HG02571 (cell line): ENCODE measurements at regions not wholly inside any gene's neighbourhood (a gene's known extent, or its start where the extent isn't known, plus 50 kb on each side); places are given as distances from the start of the nearest gene placed in this dataset.

ENCODE experiments used
- ATAC-seq: cut with Tn5 transposase; IDR thresholded peaks from one replicate; pipeline ENCODE4 v1.9.1; 2021; ENCODE audit warnings: mild to moderate bottlenecking, moderate library complexity; ENCODE audit not compliant: unreplicated experiment

DNA sequence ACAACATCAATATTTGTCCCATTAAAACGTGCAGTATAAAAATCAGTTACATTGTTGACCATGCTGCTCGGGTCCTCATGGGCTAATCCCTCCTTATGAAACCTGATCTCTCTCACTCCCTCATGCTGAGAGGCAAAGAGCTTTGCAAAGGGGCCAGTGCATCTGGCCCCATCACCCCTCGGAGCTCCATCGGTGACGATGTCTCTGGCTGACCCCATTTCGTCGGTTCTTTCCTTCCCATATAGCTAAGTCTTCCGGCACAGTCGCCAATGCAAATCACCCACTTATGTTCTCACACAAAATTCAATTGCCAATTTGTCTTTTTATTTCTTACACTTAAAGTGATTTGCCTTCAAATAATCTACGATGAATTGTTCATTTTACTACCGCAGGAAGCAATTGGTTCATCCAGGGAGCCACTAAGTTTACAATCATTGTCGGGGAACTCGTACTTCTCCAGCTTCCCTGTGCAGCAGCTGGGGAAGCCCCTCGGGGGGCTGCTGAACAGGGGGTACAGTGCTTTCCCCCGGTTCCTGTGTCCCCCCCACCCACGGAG, 199.8 kb upstream of the CDH4 start:
- no peak for ATAC-seq

DNA sequence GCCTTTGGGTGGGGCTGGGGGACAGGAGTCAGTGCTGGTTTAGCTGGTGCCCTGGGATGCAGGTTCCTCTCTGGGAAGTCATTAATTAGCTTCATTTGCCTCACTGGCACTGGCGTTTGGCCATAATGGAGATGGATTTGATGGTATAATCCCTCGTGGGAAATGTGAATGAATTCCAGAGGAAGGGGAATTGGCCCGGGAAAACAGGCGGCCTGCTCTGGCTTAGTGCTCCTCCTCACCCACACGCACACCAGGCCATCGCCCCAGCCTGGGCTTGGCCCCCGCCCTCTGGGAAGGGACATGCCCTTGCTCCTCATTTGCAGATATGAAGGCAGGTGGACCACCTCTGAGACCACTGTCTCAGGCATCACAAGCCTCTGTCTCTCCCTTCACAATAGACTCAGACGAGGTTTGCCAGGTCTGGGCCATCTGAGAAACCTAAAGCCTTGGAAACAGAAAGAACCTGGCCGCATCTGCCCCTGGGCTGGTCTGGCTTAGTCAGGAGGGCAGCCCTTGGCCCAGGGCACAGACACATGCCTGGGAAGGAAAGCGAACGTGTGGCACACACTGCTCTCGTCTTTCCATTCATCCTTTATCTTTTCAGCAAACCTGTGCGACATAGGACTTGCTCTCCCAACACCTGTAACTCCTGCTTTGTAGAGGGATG, 199.2 kb upstream of the CDH4 start:
- no peak for ATAC-seq

DNA sequence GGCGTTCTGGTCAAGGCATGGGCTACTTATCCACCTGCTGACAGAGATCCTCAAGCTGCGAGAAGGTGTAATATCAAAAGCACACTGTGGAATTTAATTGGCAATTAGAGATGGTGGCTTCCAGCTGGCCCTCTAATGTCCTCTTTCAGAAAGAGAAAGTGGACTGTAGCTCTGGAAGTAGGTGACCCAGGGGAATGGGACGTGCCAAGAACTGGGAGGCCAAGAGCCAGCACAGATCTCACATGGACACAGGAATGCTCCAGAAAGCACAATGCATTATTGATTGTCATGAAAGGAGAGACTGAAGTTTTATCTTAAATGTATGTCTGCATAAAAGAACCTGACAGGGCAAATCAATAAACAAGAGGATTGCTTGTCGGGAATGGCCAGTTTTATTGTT, 198.6 kb upstream of the CDH4 start:
- ATAC-seq, result no peak

DNA sequence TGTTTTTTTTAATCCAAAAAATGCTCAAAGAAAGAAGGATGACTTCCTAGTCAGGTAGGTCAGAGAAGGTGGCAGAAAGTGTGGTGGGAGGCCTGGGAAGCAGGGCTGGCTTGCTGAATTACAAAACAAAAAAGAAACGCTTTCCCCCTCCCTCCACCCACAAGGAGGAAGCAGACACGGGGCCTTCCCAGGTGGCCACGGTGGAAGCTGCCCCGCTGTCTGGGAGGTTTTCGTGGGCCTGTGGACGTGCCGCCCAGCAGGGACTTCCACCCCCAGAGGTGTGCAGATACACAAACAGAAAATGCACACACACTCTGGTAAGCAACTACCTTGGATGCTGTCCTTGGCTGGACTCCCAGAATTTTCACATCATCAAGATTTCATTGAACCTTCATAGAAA, 198.2 kb upstream of the CDH4 start:
- no peak for ATAC-seq

DNA sequence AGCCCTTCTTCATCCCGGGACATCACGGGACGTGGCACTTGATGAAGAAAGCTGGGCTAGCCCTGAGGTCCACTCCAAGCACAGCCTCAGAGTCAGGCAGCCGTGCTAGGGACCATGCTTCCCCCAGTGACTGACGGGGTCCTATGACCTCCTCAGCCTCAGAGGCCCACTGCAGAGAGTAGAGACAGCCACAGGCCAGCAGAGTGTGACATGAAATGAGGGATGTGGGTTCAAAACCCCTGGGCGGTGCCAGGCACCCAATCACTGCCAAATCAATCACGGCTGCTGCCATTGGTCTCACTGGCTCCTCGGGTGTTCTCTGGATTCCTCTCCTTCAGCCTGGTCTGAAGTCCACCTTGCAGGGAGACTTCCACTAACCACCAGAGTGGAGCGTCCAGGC, 197.7 kb upstream of the CDH4 start:
- ATAC-seq, result no peak

DNA sequence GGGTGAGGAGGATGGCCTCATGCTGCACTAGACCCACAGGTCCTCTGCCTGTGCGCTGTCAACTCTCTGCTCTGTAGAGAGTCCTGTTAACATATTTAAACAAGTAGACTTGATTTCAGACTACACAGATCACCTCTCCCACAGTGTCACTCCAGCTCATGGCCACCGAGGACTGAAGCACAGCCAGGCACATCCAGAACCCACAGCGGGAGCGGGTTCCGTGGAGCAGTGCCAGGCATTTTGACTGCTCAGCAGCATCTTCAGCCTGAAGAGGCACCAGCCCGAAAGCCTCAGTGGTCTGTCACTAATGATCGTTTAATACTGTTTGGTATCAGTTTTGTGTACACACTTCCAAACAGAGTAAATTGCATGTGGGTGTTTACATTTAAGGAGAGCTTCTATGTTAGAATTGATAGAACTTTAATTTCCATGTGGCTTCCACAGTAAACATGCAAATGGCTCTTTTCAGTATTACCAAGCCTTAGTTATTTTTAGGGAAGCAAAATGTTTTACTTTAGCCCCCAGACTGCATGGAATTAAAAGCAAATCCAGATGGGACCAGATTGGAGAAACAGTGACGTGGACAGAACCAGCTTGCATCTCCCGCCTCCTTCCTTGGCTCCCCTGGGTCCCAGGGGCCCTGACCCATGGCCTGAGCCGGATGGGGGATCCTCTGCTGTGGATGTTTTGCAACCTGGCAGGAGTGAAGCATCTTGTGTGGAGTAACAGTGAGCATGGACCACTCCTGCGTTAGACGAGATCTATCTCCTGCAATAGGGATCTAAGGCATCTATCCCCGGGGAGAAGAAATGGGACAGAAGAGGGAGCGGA, 196.7 kb upstream of the CDH4 start:
- no peak for ATAC-seq

DNA sequence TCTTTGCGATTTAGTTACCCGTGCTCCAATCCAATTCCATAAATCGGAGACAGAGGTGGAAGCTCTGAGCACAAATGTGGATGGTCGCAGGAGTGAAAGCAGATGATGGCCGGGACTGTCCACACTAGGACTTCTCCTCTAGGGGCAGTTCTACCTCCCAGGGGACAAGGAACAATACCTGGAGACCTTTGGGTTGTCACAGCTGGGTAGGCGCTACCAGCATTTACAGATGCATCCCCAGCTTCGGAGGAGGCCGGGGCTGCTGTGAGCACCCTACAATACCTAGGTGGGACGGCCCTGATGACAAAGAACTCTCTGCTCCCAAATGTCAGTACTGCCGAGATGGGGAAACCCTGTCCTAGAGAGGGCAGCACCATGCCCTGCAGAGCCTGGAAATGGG, 195.9 kb upstream of the CDH4 start:
- ATAC-seq, result no peak

DNA sequence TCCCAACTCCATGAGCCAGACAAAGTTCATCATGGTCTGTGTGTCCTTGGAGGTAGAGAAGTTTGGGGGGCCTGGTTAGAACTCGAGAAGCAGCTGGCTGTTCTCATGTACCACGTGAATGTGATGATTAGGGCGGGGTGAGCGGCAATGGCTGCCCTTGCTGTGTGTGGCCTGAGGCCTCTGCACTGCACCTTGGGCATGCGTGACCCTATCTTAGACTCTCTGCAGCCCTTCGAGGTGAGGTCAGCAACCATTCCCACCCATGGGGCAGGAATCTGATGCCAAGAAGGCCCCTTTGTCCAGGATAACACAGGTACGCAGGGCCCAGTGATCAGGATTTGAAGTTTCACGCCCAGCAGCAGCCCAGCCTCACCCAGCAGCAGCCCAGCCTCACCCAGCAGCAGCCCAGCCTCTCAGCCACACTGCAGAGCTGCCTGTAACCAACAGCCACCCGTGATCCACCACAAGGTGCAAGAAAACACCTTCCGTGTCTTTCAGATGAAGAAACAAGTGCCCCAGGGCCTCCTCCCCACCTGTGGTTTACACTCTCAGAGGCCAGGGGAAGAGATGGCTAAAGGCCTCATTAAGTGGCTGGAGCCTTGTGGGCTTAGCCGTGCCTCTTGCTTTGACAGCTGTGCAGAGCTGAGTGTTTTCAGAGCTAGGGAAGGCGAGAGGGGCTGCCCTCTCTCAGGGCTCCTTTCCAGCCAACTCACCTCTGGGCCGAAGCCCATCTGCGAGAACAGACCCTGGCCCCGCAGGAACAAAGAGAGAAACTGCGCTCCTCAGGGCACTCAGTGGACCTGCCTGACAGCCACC, 195.2 kb upstream of the CDH4 start:
- no peak for ATAC-seq

DNA sequence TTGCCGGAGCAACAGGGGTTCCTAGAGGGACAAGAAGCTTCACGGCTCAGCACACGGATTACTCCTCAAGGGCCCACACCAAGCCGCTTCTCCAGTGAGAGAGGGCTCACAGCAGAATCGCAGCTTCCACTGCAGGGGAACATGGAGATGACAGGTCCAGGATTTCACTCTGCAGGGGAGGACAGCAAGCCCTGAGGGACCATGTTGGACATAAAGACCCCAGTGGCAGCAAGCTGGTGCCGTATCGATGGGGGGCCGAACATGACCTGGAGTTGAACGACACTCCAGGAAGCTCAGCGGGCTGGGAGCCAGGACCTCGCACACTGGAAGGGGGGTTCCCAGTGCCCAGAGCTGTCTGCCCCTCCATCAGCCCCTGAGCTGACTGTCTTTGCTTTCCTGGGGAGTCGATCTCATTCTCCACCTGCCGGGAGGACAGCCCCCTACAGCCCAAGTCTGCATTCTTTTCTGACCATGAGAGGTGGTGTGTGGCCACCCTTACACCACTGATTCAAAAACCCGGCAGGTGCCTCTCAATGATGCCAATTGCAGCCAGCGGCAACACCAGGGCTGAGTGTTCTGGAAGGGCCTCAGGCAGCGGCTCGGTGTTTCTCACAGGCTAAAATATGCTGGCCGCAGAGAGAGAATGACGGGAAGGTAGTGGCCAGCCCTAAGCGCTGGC, 194.5 kb upstream of the CDH4 start:
- ATAC-seq, result no peak

DNA sequence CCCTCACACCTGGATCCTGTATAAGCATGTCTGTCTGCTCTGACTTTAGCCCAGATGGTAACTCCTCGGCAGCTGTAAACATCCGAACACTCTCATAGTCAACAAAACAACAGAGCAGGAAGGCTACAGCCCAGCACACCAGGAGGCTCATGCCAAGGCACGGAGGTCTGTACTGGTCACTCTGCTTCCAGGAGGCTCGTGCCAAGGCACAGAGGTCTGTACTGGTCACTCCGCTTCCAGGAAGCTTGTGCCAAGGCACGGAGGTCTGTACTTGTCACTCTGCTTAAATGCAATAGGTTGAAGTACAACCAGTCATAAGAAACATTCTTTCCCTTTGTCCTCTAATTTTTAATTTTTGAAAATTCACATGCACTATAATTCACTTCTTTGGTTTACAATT, 190.1 kb upstream of the CDH4 start:
- no peak for ATAC-seq

DNA sequence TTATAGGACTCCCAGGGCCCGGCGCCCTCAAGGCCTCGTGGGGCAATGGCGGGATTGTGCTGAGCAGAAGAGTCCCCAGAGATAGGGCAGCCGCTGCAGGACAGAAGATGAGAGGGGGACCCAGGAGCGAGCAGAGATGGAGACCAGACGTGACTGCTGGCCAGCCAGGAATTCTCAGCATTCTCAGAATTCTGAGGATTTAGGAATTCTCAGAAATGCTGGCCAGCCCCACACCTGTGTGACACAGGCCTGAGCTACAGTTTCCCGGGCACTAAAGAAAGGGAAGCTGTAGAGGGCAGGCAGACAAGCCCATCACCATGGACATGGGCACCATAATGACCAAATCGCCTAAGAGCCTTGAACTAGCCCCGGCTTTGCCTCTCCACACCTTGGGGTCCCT, 186.2 kb upstream of the CDH4 start:
- ATAC-seq, result no peak

DNA sequence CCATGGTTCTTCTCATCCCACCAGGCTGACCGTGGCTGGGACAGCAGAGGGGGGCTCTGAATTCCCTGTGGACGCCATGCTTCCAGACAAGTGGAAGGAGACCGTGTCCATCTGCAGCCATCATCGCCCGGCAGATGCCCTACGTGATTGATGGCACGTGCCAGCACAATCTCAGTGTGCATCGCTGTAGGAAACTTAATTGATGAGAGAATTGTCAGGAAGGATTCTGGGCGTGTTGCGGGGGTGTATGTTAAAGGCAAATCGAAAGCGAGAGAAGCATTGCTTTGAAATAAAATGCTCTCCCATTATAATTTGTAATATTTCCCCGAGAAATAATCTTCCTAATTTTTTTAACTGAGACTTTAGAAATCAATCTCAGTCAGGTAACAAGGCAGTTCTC, 185.5 kb upstream of the CDH4 start:
- ATAC-seq, result no peak

DNA sequence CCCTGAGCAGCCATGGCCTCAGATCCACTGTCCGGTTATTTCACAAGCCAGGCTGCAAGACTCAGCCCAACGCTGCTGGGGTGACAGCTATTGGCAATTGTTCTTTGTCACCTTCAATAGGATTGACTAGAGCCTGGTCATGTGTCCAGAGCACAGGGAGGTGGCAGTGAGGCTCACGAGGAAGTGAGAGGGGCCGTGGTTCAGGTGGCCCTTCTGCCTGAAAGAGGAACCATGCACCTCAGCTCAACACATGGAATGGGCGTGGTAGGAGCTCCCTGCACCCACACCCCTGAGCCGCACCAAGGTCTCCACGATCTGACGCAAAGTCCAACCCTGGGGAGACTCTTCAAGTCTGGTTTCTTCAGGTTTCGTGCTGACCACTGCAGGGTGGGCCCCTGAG, 184.8 kb upstream of the CDH4 start:
- no peak for ATAC-seq

DNA sequence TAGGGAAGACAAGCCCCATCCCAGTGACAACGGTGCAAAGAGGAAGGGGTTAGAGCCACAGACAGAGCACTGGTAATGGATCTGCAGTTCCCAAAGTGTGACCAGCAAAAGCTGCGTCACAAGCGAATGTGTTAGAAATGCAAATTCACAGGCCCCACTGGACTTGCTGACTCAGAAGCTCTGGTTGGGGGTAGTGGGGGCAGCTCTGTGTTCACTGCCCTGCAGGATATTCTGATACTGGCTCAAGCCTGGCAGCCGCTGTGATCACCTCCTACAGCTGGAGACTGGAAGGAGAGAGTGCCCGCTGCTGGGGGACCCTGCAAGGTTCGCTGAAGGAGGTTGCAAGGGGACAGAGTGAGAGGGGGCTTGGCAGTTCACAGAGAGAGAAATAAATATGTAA, 179.7 kb upstream of the CDH4 start:
- no peak for ATAC-seq

DNA sequence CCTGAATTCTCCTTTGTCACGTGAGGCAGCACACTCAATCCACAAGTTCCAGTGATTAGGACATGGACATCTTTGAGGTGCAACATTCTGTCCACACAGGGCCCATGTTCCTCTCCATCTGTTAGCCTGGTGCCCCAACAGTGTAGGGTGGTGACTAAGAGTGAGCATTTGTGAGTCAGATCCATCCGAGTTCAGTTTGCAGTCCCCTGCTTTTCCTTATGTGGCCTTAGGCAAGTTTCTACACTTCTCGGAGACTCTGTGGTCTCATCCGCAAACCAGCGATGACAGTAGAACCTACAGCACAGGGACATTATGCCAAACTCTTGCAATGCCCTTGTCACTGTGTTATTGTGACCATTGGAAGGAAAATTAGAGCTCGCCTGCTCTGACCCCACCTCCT, 178.7 kb upstream of the CDH4 start:
- no peak for ATAC-seq

DNA sequence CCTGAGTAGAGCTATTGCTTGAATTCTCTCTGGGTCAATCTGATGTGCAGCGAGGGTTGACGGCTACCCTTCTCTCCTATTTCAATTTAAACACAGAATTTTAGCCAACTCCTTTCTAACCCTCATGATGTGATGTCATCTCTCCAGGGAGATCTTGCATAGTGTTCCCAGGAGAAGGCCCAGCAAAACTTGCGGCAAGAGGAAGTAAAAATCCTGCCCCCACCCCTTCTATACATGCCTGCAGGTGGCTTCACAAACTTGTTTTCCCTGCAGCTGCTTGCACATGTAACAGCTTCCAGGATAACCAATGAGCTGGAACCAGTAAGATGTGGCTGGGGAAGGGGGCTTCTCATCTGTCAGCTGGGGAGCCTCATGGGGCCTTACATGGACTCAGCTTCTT, 169.3 kb upstream of the CDH4 start:
- ATAC-seq, result no peak

DNA sequence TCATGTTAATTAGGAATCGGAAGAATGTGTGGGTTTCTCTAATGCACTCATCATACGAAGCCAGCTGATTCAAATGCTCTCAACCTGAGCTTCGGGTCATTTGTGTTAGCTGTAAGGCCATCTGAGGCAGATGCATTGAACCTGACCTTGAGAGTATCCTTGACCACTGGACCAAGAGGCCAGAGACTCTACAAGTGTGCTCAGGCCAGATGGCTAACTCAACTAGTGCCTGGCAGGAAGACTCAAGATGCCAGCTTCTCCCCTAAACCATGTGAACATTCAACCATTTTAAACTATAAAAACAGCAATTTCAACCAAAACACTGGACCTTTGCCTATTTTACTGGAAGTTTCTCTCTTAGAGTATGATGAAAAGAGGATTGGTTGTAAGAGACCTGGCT, 168.6 kb upstream of the CDH4 start:
- no peak for ATAC-seq

DNA sequence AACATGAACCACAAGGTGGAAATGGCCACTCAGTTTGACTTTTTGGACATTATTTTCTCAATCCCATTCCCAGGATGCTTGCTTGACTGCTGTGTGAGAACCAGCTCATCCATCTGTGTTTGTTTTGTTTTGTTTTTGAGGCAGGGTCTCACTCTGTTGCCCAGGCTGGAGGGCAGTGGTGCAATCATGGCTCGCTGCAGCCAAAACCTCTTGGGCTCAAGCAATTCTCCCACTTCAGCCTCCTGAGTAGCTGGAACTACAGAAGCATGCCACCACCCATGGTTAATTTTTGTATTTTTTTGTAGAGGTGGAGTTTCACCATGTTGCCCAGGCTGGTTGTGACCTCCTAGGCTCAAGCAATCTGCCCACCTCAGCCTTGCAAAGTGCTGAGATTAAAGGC, 166.0 kb upstream of the CDH4 start:
- no peak for ATAC-seq

DNA sequence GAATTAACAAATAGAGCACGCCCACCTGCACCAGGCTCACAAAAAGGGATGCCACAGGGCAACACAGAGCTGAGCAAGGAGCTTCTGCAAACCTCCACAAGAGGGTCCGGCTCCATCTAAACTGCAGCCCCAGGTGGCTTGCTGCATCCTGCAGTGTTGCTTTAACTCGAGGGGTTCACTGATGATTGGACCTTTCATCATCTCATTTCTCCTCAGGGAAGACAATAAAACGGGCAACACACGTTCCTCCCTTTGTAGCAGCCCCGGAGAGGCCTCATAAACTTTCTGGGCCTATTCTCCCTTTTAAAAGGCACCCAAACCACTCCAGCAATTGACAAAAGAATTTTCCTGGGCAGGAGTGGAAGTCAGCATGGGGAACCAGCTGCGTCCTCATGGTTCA, 161.5 kb upstream of the CDH4 start:
- no peak for ATAC-seq

DNA sequence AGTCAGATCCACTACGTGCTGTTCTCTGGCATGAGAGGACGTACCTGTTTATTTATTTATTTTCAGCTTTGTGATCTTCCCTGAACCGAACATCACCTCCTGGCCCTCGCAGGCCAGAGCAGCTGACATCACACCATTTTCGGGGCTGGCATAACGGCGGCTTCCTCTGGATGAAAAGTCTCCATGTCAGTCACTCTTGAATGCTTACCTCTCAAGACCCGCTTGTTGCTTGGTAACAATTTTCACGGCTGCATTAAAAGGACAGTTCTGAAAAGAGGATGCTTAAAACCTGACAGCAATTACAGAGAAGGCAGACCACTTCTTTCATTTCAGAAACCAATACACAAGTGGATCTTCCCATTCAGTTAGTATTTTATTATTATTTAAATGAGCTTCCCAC, 159.8 kb upstream of the CDH4 start:
- ATAC-seq, result no peak

DNA sequence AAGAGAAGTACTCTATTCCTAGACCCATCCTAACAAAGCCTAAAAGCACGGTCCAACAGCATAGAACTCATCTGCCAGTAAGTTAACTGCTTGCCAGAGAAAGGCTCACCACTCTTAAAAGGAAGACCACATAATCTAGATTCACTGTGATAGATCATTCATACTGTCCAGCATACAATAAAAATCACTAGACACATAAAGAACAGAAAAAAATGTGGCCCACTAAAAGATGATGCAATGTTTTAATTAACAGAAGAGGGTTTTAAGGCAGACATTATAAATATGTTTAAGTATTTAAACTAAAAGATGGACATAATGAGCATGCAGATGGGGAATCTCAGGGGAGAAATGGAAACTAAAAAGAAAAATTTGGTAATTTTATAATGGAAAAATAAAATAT, 157.5 kb upstream of the CDH4 start:
- ATAC-seq, result no peak
